ENCODE measurements at regions not wholly inside any gene's neighbourhood (a gene's known extent, or its start where the extent isn't known, plus 50 kb on each side); places are given as distances from the start of the nearest gene placed in this dataset.
"Not testable (repeated sequence)": the region's sequence is repeated elsewhere in the genome, so short reads cannot be mapped to it uniquely, and the experiment has no call there.

GRCh38 chr13:39820606-39821005 lies 165.1 kb downstream of the COG6 start:
- H3K27ac ChIP-seq (ENCODE audit: low read depth, low read length): no peak overlapping the region
- H3K4me1 ChIP-seq (ENCODE audit: control insufficient read depth, insufficient read depth, low read length): peaks cover 12% of the 10 kb centered on the region; the same call in 1 of the 2 replicates
- no peak overlapping the region for H3K4me3 ChIP-seq (ENCODE audit: low read depth, low read length)
- no peaks in the 10 kb centered on the region for H3K36me3 ChIP-seq (ENCODE audit: control insufficient read depth, insufficient read depth, low read length)
- no peak overlapping the region for H3K9ac ChIP-seq (ENCODE audit: low read length)
- H3K9me3 ChIP-seq (ENCODE audit: control insufficient read depth, insufficient read depth, low read depth, low read length): no peaks in the 10 kb centered on the region
- H3K27me3 ChIP-seq (ENCODE audit: control insufficient read depth, insufficient read depth, low read length): no peaks in the 10 kb centered on the region

- no peak overlapping the region for H3K9ac ChIP-seq (ENCODE audit: low read length)
- H3K27me3 ChIP-seq (ENCODE audit: control insufficient read depth, insufficient read depth, low read length): no peaks in the 10 kb centered on the region
- no peaks in the 10 kb centered on the region for H3K36me3 ChIP-seq (ENCODE audit: control insufficient read depth, insufficient read depth, low read length)
- H3K4me3 ChIP-seq (ENCODE audit: low read depth, low read length): no peak overlapping the region
- H3K4me1 ChIP-seq (ENCODE audit: control insufficient read depth, insufficient read depth, low read length): peaks cover 12% of the 10 kb centered on the region; the same call in 1 of the 2 replicates
- no peaks in the 10 kb centered on the region for H3K9me3 ChIP-seq (ENCODE audit: control insufficient read depth, insufficient read depth, low read depth, low read length)
- no peak overlapping the region for H3K27ac ChIP-seq (ENCODE audit: low read depth, low read length)
These were observed 166.5 kb downstream of the COG6 start for GRCh38 chr13:39821977-39822376.

- Histone ChIP-seq H3K9me3 (ENCODE audit: control insufficient read depth, insufficient read depth, low read depth, low read length) (no peaks in the 10 kb centered on the region), H3K27ac (ENCODE audit: low read depth, low read length) (no peak overlapping the region), H3K36me3 (ENCODE audit: control insufficient read depth, insufficient read depth, low read length) (no peaks in the 10 kb centered on the region), H3K4me1 (ENCODE audit: control insufficient read depth, insufficient read depth, low read length) (peaks cover 12% of the 10 kb centered on the region; the same call in 1 of the 2 replicates), H3K27me3 (ENCODE audit: control insufficient read depth, insufficient read depth, low read length) (no peaks in the 10 kb centered on the region), H3K9ac (ENCODE audit: low read length) (no peak overlapping the region), H3K4me3 (ENCODE audit: low read depth, low read length) (no peak overlapping the region)
These were observed 167.0 kb downstream of the COG6 start for GRCh38 chr13:39822437-39822836.

GRCh38 chr13:39823063-39823713 lies 167.7 kb downstream of the COG6 start:
- Histone ChIP-seq H3K9ac (ENCODE audit: low read length) (no peak overlapping the region), H3K4me1 (ENCODE audit: control insufficient read depth, insufficient read depth, low read length) (peaks cover 12% of the 10 kb centered on the region; the same call in 1 of the 2 replicates), H3K27me3 (ENCODE audit: control insufficient read depth, insufficient read depth, low read length) (no peaks in the 10 kb centered on the region), H3K27ac (ENCODE audit: low read depth, low read length) (no peak overlapping the region), H3K9me3 (ENCODE audit: control insufficient read depth, insufficient read depth, low read depth, low read length) (no peaks in the 10 kb centered on the region), H3K4me3 (ENCODE audit: low read depth, low read length) (no peak overlapping the region), H3K36me3 (ENCODE audit: control insufficient read depth, insufficient read depth, low read length) (no peaks in the 10 kb centered on the region)

- H3K27me3 ChIP-seq (ENCODE audit: control insufficient read depth, insufficient read depth, low read length): no peaks in the 10 kb centered on the region
- no peak overlapping the region for H3K9ac ChIP-seq (ENCODE audit: low read length)
- no peak overlapping the region for H3K27ac ChIP-seq (ENCODE audit: low read depth, low read length)
- H3K4me1 ChIP-seq (ENCODE audit: control insufficient read depth, insufficient read depth, low read length): peaks cover 12% of the 10 kb centered on the region; the same call in 1 of the 2 replicates
- no peaks in the 10 kb centered on the region for H3K36me3 ChIP-seq (ENCODE audit: control insufficient read depth, insufficient read depth, low read length)
- H3K9me3 ChIP-seq (ENCODE audit: control insufficient read depth, insufficient read depth, low read depth, low read length): peaks cover 3% of the 10 kb centered on the region; the same call in 1 of the 2 replicates
- no peak overlapping the region for H3K4me3 ChIP-seq (ENCODE audit: low read depth, low read length)
These were observed 170.4 kb downstream of the COG6 start for GRCh38 chr13:39825886-39826285.

- Histone ChIP-seq H3K27me3 (ENCODE audit: control insufficient read depth, insufficient read depth, low read length) (no peaks in the 10 kb centered on the region), H3K4me1 (ENCODE audit: control insufficient read depth, insufficient read depth, low read length) (peaks cover 15% of the 10 kb centered on the region), H3K9ac (ENCODE audit: low read length) (no peak overlapping the region), H3K4me3 (ENCODE audit: low read depth, low read length) (no peak overlapping the region), H3K9me3 (ENCODE audit: control insufficient read depth, insufficient read depth, low read depth, low read length) (no peaks in the 10 kb centered on the region), H3K36me3 (ENCODE audit: control insufficient read depth, insufficient read depth, low read length) (no peaks in the 10 kb centered on the region), H3K27ac (ENCODE audit: low read depth, low read length) (no peak overlapping the region)
These were observed 179.8 kb downstream of the COG6 start for GRCh38 chr13:39835253-39835652.

GRCh38 chr13:39836038-39836437 lies 180.6 kb downstream of the COG6 start:
- Histone ChIP-seq H3K9ac (ENCODE audit: low read length) (no peak overlapping the region), H3K4me3 (ENCODE audit: low read depth, low read length) (no peak overlapping the region), H3K4me1 (ENCODE audit: control insufficient read depth, insufficient read depth, low read length) (peaks cover 15% of the 10 kb centered on the region), H3K36me3 (ENCODE audit: control insufficient read depth, insufficient read depth, low read length) (no peaks in the 10 kb centered on the region), H3K27ac (ENCODE audit: low read depth, low read length) (no peak overlapping the region), H3K9me3 (ENCODE audit: control insufficient read depth, insufficient read depth, low read depth, low read length) (no peaks in the 10 kb centered on the region), H3K27me3 (ENCODE audit: control insufficient read depth, insufficient read depth, low read length) (no peaks in the 10 kb centered on the region)

GRCh38 chr13:39837866-39838265 lies 182.4 kb downstream of the COG6 start:
- not testable (repeated sequence) for H3K27ac ChIP-seq (ENCODE audit: low read depth, low read length); H3K36me3 ChIP-seq (ENCODE audit: control insufficient read depth, insufficient read depth, low read length); H3K9ac ChIP-seq (ENCODE audit: low read length); H3K4me3 ChIP-seq (ENCODE audit: low read depth, low read length); H3K9me3 ChIP-seq (ENCODE audit: control insufficient read depth, insufficient read depth, low read depth, low read length); H3K27me3 ChIP-seq (ENCODE audit: control insufficient read depth, insufficient read depth, low read length)
- peaks cover 15% of the 10 kb centered on the region for H3K4me1 ChIP-seq (ENCODE audit: control insufficient read depth, insufficient read depth, low read length)

- H3K27ac ChIP-seq (ENCODE audit: low read depth, low read length): no peak overlapping the region
- no peaks in the 10 kb centered on the region for H3K27me3 ChIP-seq (ENCODE audit: control insufficient read depth, insufficient read depth, low read length)
- no peak overlapping the region for H3K9ac ChIP-seq (ENCODE audit: low read length)
- no peaks in the 10 kb centered on the region for H3K9me3 ChIP-seq (ENCODE audit: control insufficient read depth, insufficient read depth, low read depth, low read length)
- no peak overlapping the region for H3K4me3 ChIP-seq (ENCODE audit: low read depth, low read length)
- no peaks in the 10 kb centered on the region for H3K36me3 ChIP-seq (ENCODE audit: control insufficient read depth, insufficient read depth, low read length)
- peaks cover 13% of the 10 kb centered on the region for H3K4me1 ChIP-seq (ENCODE audit: control insufficient read depth, insufficient read depth, low read length)
These were observed 184.7 kb downstream of the COG6 start for GRCh38 chr13:39840201-39840600.

- H3K9me3 ChIP-seq (ENCODE audit: control insufficient read depth, insufficient read depth, low read depth, low read length): no peaks in the 10 kb centered on the region
These were observed 191.9 kb downstream of the COG6 start for GRCh38 chr13:39847336-39847735.

GRCh38 chr13:39855236-39855635 lies 199.8 kb downstream of the COG6 start:
- no peak overlapping the region for H3K4me3 ChIP-seq (ENCODE audit: low read depth, low read length)

More at GRCh38 chr13:39847336-39847735, 191.9 kb downstream of the COG6 start:
- no peaks in the 10 kb centered on the region for H3K4me1 ChIP-seq (ENCODE audit: control insufficient read depth, insufficient read depth, low read length)
- H3K27ac ChIP-seq (ENCODE audit: low read depth, low read length): no peak overlapping the region
- H3K36me3 ChIP-seq (ENCODE audit: control insufficient read depth, insufficient read depth, low read length): no peaks in the 10 kb centered on the region
- no peak overlapping the region for H3K4me3 ChIP-seq (ENCODE audit: low read depth, low read length)
- no peaks in the 10 kb centered on the region for H3K27me3 ChIP-seq (ENCODE audit: control insufficient read depth, insufficient read depth, low read length)
- no peak overlapping the region for H3K9ac ChIP-seq (ENCODE audit: low read length)

More at GRCh38 chr13:39855236-39855635, 199.8 kb downstream of the COG6 start:
- Histone ChIP-seq H3K9ac (ENCODE audit: low read length) (no peak overlapping the region), H3K27me3 (ENCODE audit: control insufficient read depth, insufficient read depth, low read length) (no peaks in the 10 kb centered on the region), H3K4me1 (ENCODE audit: control insufficient read depth, insufficient read depth, low read length) (peaks cover 5% of the 10 kb centered on the region; the same call in 1 of the 2 replicates), H3K9me3 (ENCODE audit: control insufficient read depth, insufficient read depth, low read depth, low read length) (0 out of 2 replicates have a peak, but pooled peaks cover 3% of the 10 kb centered on the region), H3K27ac (ENCODE audit: low read depth, low read length) (no peak overlapping the region), H3K36me3 (ENCODE audit: control insufficient read depth, insufficient read depth, low read length) (no peaks in the 10 kb centered on the region)

All from HUES6 (cell line).